Gastroesophageal sphincter (tissue), 4 donors: ENCODE measurements at regions not wholly inside any gene's neighbourhood (a gene's known extent, or its start where the extent isn't known, plus 50 kb on each side); places are given as distances from the start of the nearest gene placed in this dataset.
"Not testable (repeated sequence)": the region's sequence is repeated elsewhere in the genome, so short reads cannot be mapped to it uniquely, and the experiment has no call there.

Source experiments
- ATAC-seq: fragments of 150-250 bp; one replicate; pipeline ENCODE4 v1.9.1; 2016; ENCODE audit warnings: mild to moderate bottlenecking, moderate library complexity
- H3K27ac ChIP-seq, 4 donors: fragments of 200-600 bp; sonication (generic) in 3 of 4; 1 replicate in 3 of 4; 2 replicates in 1 of 4; pipeline ENCODE4 v1.5.1; 2016 to 2019
- H3K27me3 ChIP-seq: fragments of 200-600 bp; sonication (generic); one replicate; pipeline ENCODE4 v1.5.1; 2019
- H3K36me3 ChIP-seq, 2 donors: fragments of 200-600 bp; sonication (generic); one replicate each; pipeline ENCODE4 v1.5.1; 2019; ENCODE audit warnings: control low read depth in 1 of 2
- H3K4me1 ChIP-seq, 3 donors: fragments of 200-600 bp; sonication (generic); 1 replicate in 2 of 3; 2 replicates in 1 of 3; pipeline ENCODE4 v1.5.1; 2016 to 2019; ENCODE audit warnings: control low read depth in 2 of 3
- H3K4me3 ChIP-seq, 2 donors: fragments of 200-600 bp; sonication (generic); one replicate each; pipeline ENCODE4 v1.5.1; 2019; ENCODE audit warnings: mild to moderate bottlenecking in 1 of 2, moderate library complexity in 1 of 2
- H3K9me3 ChIP-seq, 3 donors: fragments of 200-600 bp; sonication (generic); one replicate each; pipeline ENCODE4 v1.5.1; 2017 to 2019; ENCODE audit warnings: control low read depth in 2 of 3
- EP300 ChIP-seq: sonication (generic); formaldehyde crosslinking; IDR thresholded peaks from one replicate; pipeline ENCODE4 v1.6.1; 2017; ENCODE audit warnings: antibody characterized with exemption, mild to moderate bottlenecking
- POLR2A ChIP-seq, 2 donors: fragments of 450-650 bp; IDR thresholded peaks; one replicate each; pipeline ENCODE4 v1.6.1; 2017; ENCODE audit warnings: antibody characterized with exemption in 2 of 2, mild to moderate bottlenecking in 2 of 2, moderate library complexity in 1 of 2
- POLR2AphosphoS5 ChIP-seq: sonication (generic); formaldehyde crosslinking; IDR thresholded peaks from one replicate; pipeline ENCODE4 v1.6.1; 2017; ENCODE audit warnings: antibody characterized with exemption
- WGBS, 2 donors: methylation state at CpG; one replicate each; pipeline ENCODE4 v1.1.5; 2018; ENCODE audit warnings: low coverage in 1 of 2; 5-methylcytosine and 5-hydroxymethylcytosine counted together
- TF ChIP-seq, protein P1 (sequence below), 4 experiments: fragments of 200-600 bp in 2 of 4; fragments of 450-650 bp in 2 of 4; sonication (generic) in 1 of 4; IDR thresholded peaks; one replicate each; pipeline ENCODE4 v1.5.1; 2017 to 2019; ENCODE audit warnings: antibody characterized with exemption in 4 of 4, mild to moderate bottlenecking in 2 of 4, moderate library complexity in 2 of 4

DNA sequence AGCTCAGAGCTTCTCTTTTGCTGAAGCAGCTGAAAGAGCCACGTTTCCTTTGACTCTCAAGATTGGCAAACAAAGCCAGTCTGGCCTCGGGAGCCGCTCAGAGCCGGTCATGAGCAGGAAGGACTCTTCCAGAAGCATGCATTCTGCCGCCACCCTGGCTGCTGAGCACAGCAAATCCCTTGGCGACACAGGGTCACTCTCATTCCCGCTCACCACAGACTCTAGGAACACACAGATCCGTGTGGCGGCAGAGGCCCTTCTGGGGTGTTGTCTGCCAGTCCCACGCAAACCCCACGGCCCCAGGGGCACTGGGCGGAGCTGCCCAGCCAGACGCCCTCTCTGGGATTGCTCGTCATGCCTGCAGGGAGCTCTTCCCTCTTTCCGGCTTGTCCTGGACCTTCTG is 157.0 kb downstream of the C16orf95 start:
- ATAC-seq = no peak

DNA sequence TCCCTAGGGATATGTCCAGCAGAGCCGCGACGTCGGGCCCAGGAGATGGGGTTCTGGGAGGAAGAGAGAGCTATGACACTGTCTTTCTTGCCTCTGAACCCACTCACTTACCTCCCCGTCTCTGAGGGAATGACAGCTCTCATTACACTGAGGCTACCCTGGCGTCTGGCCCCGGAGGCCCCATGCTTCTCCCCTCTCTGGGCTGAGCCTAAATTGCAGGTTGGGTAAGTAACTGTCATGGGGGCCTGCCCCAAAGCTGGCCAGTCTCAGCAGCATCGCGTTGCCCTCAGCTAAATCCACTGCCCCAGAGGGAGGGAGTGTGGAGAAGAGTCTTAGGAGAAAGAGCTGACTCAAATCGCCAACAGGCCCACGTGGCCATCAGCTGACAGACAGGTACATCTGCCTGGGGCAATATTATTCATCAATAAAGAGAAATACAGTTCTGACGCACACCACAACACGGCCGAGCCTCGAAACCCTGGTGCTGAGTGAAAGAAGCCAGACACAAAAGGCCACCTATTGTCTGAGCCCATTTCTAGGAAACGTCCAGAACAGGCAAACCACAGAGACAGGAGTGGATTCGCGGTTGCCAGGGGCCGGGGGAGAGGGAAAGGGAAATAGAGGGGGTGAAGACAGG is 156.4 kb downstream of the C16orf95 start:
- H3K27me3 ChIP-seq = peaks cover 68% of the 10 kb centered on the region
- no peaks in the 10 kb centered on the region for H3K9me3 ChIP-seq
- no peak for TF ChIP-seq POLR2AphosphoS5
- TF ChIP-seq EP300 = no peak
- no peak for TF ChIP-seq POLR2A (IDR thresholded peaks at IDR 0.05)
- TF ChIP-seq, protein P1, sequence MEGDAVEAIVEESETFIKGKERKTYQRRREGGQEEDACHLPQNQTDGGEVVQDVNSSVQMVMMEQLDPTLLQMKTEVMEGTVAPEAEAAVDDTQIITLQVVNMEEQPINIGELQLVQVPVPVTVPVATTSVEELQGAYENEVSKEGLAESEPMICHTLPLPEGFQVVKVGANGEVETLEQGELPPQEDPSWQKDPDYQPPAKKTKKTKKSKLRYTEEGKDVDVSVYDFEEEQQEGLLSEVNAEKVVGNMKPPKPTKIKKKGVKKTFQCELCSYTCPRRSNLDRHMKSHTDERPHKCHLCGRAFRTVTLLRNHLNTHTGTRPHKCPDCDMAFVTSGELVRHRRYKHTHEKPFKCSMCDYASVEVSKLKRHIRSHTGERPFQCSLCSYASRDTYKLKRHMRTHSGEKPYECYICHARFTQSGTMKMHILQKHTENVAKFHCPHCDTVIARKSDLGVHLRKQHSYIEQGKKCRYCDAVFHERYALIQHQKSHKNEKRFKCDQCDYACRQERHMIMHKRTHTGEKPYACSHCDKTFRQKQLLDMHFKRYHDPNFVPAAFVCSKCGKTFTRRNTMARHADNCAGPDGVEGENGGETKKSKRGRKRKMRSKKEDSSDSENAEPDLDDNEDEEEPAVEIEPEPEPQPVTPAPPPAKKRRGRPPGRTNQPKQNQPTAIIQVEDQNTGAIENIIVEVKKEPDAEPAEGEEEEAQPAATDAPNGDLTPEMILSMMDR (IDR thresholded peaks at IDR 0.05) = no peak
- H3K4me3 ChIP-seq = no peak overlapping the region
- 49 to 62% methylated on average over 6 to 7 of the region's 19 CpGs for WGBS, 2 donors
- no peak overlapping the region for H3K27ac ChIP-seq
- ATAC-seq = no peak
- no peaks in the 10 kb centered on the region for H3K36me3 ChIP-seq
- H3K4me1 ChIP-seq = no peaks in the 10 kb centered on the region

More for the DNA sequence above, 157.0 kb downstream of the C16orf95 start:
- Histone ChIP-seq H3K36me3 (no peaks in the 10 kb centered on the region), H3K27ac (no peak overlapping the region), H3K4me1 (no peaks in the 10 kb centered on the region), H3K27me3 (peaks cover 68% of the 10 kb centered on the region), H3K4me3 (no peak overlapping the region), H3K9me3 (no peaks in the 10 kb centered on the region)
- WGBS, 2 donors = 20 to 67% methylated on average over 1 to 5 of the region's 15 CpGs
- TF ChIP-seq EP300 (no peak), POLR2AphosphoS5 (no peak), POLR2A (IDR thresholded peaks at IDR 0.05) (no peak)

DNA sequence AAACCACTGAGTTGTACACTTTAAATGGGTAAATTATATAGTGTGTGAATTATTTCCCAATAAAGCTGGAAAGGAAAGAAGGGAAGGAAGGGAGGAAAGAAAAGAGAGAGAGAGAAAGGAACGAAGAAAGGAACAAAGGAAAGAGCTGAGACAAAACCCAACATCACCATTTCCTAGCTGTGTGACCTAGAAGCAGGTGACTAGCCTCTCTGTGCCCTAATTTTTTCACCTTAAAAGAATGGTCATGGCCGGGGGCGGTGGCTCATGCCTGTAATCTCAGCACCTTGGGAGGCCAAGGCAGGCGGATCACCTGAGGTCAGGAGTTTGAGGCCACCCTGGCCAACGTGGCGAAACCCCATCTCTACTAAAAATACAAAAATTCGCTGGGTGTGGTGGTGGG is 155.8 kb downstream of the C16orf95 start:
- H3K36me3 ChIP-seq, H3K9me3 ChIP-seq, H3K27ac ChIP-seq, H3K4me1 ChIP-seq, H3K4me3 ChIP-seq, ATAC-seq: not testable (repeated sequence)
- WGBS, 2 donors = 74 to 79% methylated on average over 2 to 3 of the region's 7 CpGs
- H3K27me3 ChIP-seq = peaks cover 63% of the 10 kb centered on the region

DNA sequence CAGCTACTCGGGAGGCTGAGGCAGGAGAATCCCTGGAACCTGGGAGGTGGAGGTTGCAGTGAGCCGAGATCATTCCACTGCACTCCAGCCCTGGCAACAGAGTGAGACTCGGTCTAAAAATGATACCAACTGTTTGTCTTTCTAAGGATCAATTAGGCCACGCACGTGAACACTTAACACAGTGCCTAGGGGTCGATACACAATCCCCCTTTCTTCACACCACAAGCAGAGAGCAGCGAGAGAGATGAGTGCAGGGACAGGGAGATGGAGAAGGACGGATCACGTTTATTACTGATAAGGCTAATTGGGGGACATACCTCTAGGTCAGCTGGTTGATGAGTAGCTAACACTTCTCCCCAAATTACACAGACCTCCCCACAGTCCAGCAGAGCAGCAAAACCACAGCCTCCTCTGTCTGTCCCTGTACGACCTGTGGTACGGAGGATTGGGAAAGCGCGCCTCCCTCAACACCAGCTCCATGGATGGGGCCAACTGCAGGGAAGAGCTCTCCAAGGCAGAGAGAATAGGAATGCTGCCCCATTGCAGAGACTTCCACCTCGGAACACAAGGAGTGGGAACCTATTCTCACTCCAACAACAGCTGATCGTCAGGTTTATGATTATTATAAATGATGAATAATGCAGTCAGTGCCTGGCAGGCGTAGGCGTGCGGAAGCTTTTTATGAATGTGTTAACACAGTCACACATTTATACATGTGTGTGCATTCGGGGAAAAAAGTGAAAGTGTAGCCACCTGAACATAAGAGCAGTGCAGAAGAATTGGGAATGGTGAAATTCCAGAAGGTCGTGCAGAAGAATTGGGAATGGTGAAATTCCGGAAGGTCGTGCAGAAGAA is 155.1 kb downstream of the C16orf95 start:
- no peak for ATAC-seq

DNA sequence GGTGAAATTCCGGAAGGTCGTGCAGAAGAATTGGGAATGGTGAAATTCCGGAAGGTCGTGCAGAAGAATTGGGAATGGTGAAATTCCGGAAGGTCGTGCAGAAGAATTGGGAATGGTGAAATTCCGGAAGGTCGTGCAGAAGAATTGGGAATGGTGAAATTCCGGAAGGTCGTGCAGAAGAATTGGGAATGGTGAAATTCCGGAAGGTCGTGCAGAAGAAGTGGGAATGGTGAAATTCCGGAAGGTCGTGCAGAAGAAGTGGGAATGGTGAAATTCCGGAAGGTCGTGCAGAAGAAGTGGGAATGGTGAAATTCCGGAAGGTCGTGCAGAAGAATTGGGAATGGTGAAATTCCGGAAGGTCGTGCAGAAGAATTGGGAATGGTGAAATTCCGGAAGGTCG is 154.4 kb downstream of the C16orf95 start:
- WGBS, 2 donors = 92 to 100% methylated on average over 2 to 8 of the region's 22 CpGs
- H3K27me3 ChIP-seq = peaks cover 54% of the 10 kb centered on the region
- H3K4me3 ChIP-seq, H3K27ac ChIP-seq, H3K9me3 ChIP-seq, H3K36me3 ChIP-seq, H3K4me1 ChIP-seq, ATAC-seq: not testable (repeated sequence)

More for the DNA sequence above, 155.1 kb downstream of the C16orf95 start:
- peaks cover 57% of the 10 kb centered on the region for H3K27me3 ChIP-seq
- no peaks in the 10 kb centered on the region for H3K9me3 ChIP-seq
- H3K36me3 ChIP-seq = no peaks in the 10 kb centered on the region
- no peaks in the 10 kb centered on the region for H3K4me1 ChIP-seq
- TF ChIP-seq POLR2A (IDR thresholded peaks at IDR 0.05) (no peak), POLR2AphosphoS5 (no peak), EP300 (no peak)
- TF ChIP-seq, protein P1 (IDR thresholded peaks at IDR 0.05) = no peak
- no peak overlapping the region for H3K27ac ChIP-seq
- H3K4me3 ChIP-seq = no peak overlapping the region
- WGBS, 2 donors = 68 to 73% methylated on average over 12 to 21 of the region's 22 CpGs

DNA sequence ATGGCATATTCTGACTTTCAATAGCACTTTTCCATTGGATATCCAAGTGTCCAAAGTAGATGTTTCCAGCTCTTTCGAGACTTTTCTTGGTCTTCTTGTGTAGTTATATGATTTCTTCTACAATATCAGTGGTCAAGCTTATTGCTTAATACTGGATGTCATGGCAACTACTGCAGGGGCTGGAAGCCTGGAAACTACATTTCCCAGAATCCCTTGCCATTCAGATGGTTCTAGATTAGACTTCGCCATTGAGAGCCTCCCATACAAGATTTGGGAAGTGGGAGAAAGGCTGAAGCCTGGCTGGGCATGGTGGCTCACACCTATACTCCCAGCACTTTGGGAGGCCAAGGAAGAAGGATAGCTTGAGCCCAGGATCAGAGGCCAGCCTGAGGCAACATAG is 153.6 kb downstream of the C16orf95 start:
- no peaks in the 10 kb centered on the region for H3K4me1 ChIP-seq
- H3K27ac ChIP-seq = no peak overlapping the region
- no peaks in the 10 kb centered on the region for H3K9me3 ChIP-seq
- peaks cover 46% of the 10 kb centered on the region for H3K27me3 ChIP-seq
- WGBS, 2 donors = 90% methylated on average over 2 of the region's 2 CpGs; no CpG with 5 or more reads in 1 of the 2 donors
- H3K4me3 ChIP-seq = no peak overlapping the region
- TF ChIP-seq, protein P1 (IDR thresholded peaks at IDR 0.05) = no peak
- TF ChIP-seq EP300 (no peak), POLR2AphosphoS5 (no peak)
- H3K36me3 ChIP-seq = no peaks in the 10 kb centered on the region
- no peak for ATAC-seq
